Activated CD4-positive, CD25-positive, alpha-beta regulatory T cell (primary cell): ENCODE measurements at regions not wholly inside any gene's neighbourhood (a gene's known extent, or its start where the extent isn't known, plus 50 kb on each side); places are given as distances from the start of the nearest gene placed in this dataset.
A peak's percentile ranks its signal among the peaks of the same experiment; 100 is the strongest.

Experiments
- DNase-seq, 4 experiments: peaks; one replicate each; lab custom pipeline; 2025; lab: John Stamatoyannopoulos, UW

- no peak for DNase-seq
Measured at GRCh38 chr10:78963074-78964034, 105.4 kb upstream of the ZMIZ1 start.

- DNase-seq: no peak
Measured at GRCh38 chr10:78964274-78964951, 104.4 kb upstream of the ZMIZ1 start.

GRCh38 chr10:78964952-78965633, 103.7 kb upstream of the ZMIZ1 start:
- no peak for DNase-seq

GRCh38 chr10:78966182-78966787, 102.5 kb upstream of the ZMIZ1 start:
- no peak for DNase-seq

GRCh38 chr10:78966844-78967488, 101.8 kb upstream of the ZMIZ1 start:
- DNase-seq: no peak

- DNase-seq: no peak
Measured at GRCh38 chr10:78968300-78968942, 100.3 kb upstream of the ZMIZ1 start.

- DNase-seq: no peak
Measured at GRCh38 chr10:78968943-78969342, 99.8 kb upstream of the ZMIZ1 start.

- no peak for DNase-seq
Measured at GRCh38 chr10:78969719-78970118, 99.0 kb upstream of the ZMIZ1 start.

- no peak for DNase-seq
Measured at GRCh38 chr10:78970261-78970660, 98.5 kb upstream of the ZMIZ1 start.

GRCh38 chr10:78971094-78971682, 97.6 kb upstream of the ZMIZ1 start:
- no peak for DNase-seq

GRCh38 chr10:78972160-78972946, 96.4 kb upstream of the ZMIZ1 start:
- no peak for DNase-seq

- peak in 2 of 4 experiments; percentile 17 to 28 for DNase-seq
Measured at GRCh38 chr10:78972947-78973900, 95.5 kb upstream of the ZMIZ1 start.

GRCh38 chr10:78973901-78974616, 94.7 kb upstream of the ZMIZ1 start:
- DNase-seq: peak in 1 of 4 experiments; percentile 26

- peak in 2 of 4 experiments; percentile 15 to 16 for DNase-seq
Measured at GRCh38 chr10:78974617-78975317, 94.0 kb upstream of the ZMIZ1 start.

GRCh38 chr10:78975926-78976325, 92.8 kb upstream of the ZMIZ1 start:
- no peak for DNase-seq

GRCh38 chr10:78976825-78977755, 91.7 kb upstream of the ZMIZ1 start:
- DNase-seq: no peak
